ENCODE measurements at regions not wholly inside any gene's neighbourhood (a gene's known extent, or its start where the extent isn't known, plus 50 kb on each side); places are given as distances from the start of the nearest gene placed in this dataset.
"Not testable (repeated sequence)": the region's sequence is repeated elsewhere in the genome, so short reads cannot be mapped to it uniquely, and the experiment has no call there.

GRCh38 chr11:72525466-72525865 lies 91.1 kb upstream of the CLPB start:
- DNase-seq (ENCODE audit: low spot score), result no peak

DNA sequence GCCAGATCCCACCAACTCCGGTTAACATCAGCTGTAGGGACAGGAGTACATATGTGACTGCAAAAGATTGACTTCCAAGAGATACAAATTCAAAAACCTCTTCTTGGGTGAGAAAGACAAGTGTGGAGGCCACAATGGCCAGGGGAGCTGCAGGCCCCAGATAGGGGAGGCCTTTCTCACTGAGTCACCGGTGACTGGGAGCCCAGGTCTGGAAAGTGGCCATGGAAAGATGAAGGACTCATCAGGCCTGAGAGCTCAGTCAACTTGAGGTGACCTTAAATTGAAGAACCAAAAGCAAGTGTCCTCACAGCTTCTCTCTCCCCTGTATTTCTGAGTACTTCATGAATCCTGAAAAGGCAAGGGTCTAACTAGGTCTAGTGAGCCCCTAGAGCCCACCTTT lies 90.4 kb upstream of the CLPB start:
- DNase-seq (ENCODE audit: low spot score), result peak; percentile 73

DNA sequence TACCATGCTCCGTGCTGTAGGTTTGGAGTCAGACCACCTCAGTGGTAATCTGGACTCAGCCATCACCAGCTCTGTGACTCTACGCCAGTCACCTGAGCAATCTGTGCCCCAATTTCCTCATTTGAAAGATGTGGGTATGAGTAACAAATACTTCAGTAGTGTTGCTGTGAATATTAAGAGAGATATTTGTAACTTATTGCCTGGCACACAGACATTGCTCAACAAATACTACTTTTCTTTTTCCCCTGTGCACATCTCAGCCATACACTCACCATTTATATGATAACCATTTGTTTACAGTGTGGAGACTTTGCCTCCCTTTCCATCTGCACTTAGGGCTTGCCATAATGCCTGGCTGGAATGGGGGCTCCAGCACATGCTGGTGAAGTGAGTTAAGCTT lies 89.7 kb upstream of the CLPB start:
- no peak for DNase-seq (ENCODE audit: low spot score)

DNA sequence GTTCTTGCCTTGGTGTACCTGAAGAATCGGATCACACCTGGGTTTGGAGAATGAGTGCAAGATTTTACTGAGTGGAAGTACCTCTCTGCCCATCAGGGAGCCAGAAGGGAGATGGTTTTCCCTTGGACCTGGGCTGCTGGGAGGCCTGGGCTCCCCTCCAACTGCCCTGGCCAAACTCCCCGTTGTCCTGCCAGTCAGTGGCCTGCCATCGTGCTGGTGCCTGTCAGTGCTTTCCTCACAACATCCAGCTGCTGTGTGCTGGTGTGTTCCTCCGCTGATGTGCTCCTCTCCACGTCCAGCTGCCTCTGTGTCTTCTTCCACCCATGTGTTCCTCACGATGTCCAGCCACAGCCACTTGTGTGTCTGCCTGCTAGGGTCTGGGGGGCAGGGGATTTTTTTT lies 87.9 kb upstream of the CLPB start:
- DNase-seq (ENCODE audit: low spot score), result no peak

DNA sequence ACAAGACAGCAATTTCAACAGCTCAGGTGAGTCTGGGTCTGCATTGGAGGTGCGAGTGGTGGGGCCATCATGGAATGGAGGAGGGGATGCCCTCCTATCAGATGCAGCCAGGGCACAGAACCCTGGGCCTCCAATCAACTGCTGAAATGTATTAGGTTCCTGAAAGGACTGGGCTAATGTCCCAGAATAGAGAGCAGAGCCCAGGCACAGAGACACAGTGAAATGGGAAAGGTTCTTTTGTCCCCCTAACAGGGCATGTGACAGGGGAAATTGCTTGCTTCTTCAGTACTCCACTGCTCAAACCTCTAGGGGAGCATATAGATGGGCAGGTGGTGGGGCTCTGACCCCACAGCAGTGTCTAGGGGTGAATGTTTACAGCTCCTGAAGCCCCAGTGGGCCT lies 87.3 kb upstream of the CLPB start:
- no peak for DNase-seq (ENCODE audit: low spot score)

DNA sequence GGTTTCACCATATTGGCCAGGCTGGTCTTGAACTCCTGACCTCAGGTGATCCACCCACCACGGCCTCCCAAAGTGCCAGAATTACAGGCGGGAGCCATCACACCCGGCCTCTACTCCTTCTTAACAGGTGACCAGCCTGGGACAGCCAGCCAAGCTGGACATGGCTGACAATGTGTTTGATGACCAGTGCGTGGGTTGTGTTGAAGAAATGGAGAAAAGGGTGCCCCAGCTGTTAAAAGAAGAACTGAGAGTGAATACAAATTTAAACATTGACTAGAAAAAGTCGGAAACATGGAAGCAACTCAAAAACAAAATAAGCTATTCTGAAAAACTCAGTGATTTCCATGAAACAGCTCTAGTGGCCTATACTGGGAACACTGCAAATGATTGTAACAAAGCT lies 86.5 kb upstream of the CLPB start:
- no peak for DNase-seq (ENCODE audit: low spot score)

- DNase-seq (ENCODE audit: low spot score), result not testable (repeated sequence)
Measured at GRCh38 chr11:72519882-72520281, 85.6 kb upstream of the CLPB start.

- no peak for DNase-seq (ENCODE audit: low spot score)
Measured at GRCh38 chr11:72519220-72519881, 85.0 kb upstream of the CLPB start.

- no peak for DNase-seq (ENCODE audit: low spot score)
Measured at GRCh38 chr11:72514331-72514730, 80.0 kb upstream of the CLPB start.

DNA sequence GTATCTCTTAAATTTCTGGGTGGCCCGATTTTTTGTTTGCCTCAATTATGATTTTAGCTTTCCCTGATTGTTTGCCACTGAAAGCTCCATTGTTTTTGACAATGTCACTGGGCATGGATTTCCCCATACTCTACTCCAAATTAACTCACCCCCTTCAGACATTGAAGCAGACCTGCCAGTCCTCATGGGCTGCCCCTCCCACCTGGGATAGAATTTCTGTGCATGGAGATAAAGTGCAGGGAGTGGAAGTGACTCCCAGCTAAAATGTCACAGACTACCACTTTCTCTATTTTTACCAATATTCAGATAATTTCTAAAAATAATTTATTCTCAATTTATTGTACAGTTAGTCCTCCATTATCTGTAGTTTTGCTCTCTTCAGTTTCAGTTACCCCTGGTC lies 79.1 kb upstream of the CLPB start:
- no peak for DNase-seq (ENCODE audit: low spot score)

DNA sequence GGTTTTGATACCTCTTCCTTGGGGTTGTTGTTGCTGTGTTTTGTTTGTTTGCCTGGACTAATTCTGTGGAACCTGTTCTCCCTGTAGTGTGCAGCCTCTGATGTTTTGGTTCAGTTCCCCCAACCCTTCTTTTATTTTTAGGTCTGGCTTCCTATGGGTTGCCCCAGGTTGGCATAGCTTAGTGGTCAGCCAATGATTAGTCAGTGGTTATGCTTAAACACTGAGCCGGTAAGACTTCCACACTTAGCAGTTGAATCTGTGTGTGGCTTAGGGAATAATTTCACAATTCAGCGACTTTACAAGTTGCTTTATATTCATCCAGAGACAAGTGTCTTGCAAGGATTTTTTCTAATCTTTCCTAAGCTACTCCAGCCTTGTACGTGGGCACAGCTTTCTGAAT lies 78.6 kb upstream of the CLPB start:
- DNase-seq (ENCODE audit: low spot score), result no peak

DNA sequence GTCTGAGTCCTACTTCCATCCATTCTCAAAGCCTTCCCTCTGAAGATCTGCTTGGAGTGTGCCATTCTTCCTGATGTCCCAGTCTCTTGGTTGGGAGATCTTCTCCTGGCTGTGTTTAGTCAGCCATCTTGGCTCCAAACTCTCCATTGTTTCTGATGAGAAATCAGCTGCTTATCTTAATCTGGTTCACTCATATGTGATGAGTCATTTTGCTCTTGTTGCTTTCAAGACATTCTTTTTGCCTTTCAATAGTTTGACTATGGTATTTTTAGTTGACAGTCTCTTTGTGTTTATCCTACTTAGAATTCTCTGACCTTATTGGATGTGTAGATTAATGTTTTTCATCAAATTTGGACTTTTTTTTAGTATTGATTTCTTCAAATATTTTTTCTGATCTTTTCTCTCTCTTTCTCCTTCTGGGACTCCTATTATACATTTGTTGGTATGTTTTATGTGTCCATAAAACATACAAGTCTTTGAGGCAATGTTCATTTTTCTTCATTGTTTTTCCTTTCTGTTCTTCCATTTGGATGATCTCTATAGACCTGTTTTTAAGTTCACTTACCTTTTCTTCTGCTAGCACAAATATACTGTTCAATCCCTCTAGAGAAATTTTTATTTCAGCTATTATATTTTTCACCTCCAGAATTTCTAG lies 77.2 kb upstream of the CLPB start:
- DNase-seq (ENCODE audit: low spot score), result peak; percentile 75

- DNase-seq (ENCODE audit: low spot score), result no peak
Measured at GRCh38 chr11:72507050-72507449, 72.7 kb upstream of the CLPB start.

DNA sequence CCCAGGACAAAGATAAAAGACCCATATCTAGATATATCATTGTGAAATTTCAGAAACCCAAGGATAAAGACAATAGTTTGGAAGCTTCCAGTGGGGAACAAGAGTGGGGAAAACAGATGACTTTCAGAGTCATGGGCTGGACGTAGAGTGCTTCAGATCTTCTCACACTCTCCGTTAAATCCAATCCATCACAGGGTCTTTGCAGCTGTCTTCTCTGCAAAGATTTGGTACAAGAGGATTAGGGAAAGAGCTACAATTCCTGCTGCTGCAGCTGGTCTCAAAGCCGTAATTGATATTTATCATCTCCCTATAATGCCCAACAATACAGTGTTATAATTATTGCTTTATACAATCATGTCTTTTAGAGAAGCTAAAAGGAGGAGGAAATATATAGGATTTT lies 63.4 kb upstream of the CLPB start:
- DNase-seq (ENCODE audit: low spot score), result no peak

DNA sequence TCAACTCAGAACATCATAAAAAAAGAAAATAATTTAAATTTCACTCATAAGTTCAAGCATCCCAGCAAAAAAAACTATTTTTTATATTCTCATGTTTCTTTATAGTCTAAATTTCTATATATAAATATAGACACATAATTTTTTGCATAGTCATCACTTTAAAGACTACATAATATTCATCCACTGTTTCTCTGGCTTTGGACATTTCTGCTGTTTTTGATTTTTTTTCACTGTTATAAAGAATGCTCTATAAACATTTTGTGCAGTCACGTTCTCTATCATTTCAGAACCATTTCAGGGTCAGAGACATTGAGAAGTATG lies 59.7 kb upstream of the CLPB start:
- no peak for DNase-seq (ENCODE audit: low spot score)

GRCh38 chr11:72493426-72494108 lies 59.2 kb upstream of the CLPB start:
- DNase-seq (ENCODE audit: low spot score), result no peak

GRCh38 chr11:72491001-72491400 lies 56.7 kb upstream of the CLPB start:
- no peak for DNase-seq (ENCODE audit: low spot score)

All from RKO (cell line).